Sigmoid colon (tissue), 6 donors: ENCODE measurements at regions not wholly inside any gene's neighbourhood (a gene's known extent, or its start where the extent isn't known, plus 50 kb on each side); places are given as distances from the start of the nearest gene placed in this dataset.

Experiments
- DNase-seq: peaks from one replicate; pipeline ENCODE4 v3.0.0-alpha.2; 2019
- H3K27ac ChIP-seq, 4 donors: fragments of 200-600 bp; sonication (generic); one replicate each; pipeline ENCODE4 v1.5.1; 2016 to 2019; ENCODE audit warnings: mild to moderate bottlenecking in 1 of 4
- H3K27me3 ChIP-seq, 3 donors: fragments of 200-600 bp; sonication (generic); one replicate each; pipeline ENCODE4 v1.5.1; 2019; ENCODE audit warnings: mild to moderate bottlenecking in 1 of 3
- H3K36me3 ChIP-seq, 4 donors: fragments of 200-600 bp; sonication (generic); one replicate each; pipeline ENCODE4 v1.5.1; 2016 to 2019
- H3K4me1 ChIP-seq, 4 donors: fragments of 200-600 bp; sonication (generic); one replicate each; pipeline ENCODE4 v1.5.1; 2017 to 2019
- H3K4me3 ChIP-seq, 4 donors: fragments of 200-600 bp; sonication (generic); one replicate each; pipeline ENCODE4 v1.5.1; 2017 to 2019; ENCODE audit warnings: mild to moderate bottlenecking in 2 of 4, moderate library complexity in 1 of 4
- H3K9me3 ChIP-seq, 4 donors: fragments of 200-600 bp in 3 of 4; sonication (generic) in 3 of 4; one replicate each; pipeline versions ENCODE4 v1.5.1 to v1.6.1; 2013 to 2019
- CTCF ChIP-seq, 4 experiments: fragments of 450-650 bp in 3 of 4; fragments of 200-600 bp in 1 of 4; IDR thresholded peaks; one replicate each; pipeline ENCODE4 v1.5.1; 2016 to 2019; ENCODE audit warnings: antibody characterized with exemption in 4 of 4, mild to moderate bottlenecking in 3 of 4, moderate library complexity in 2 of 4
- EP300 ChIP-seq, 4 donors: sonication (generic); formaldehyde crosslinking; IDR thresholded peaks; one replicate each; pipeline ENCODE4 v1.6.1; 2017; ENCODE audit warnings: antibody characterized with exemption in 4 of 4
- POLR2A ChIP-seq, 2 donors: fragments of 450-650 bp; IDR thresholded peaks; one replicate each; pipeline ENCODE4 v1.6.1; 2016; ENCODE audit warnings: antibody characterized with exemption in 2 of 2, mild to moderate bottlenecking in 2 of 2, moderate library complexity in 2 of 2
- POLR2AphosphoS5 ChIP-seq, 4 donors: sonication (generic); formaldehyde crosslinking; IDR thresholded peaks; one replicate each; pipeline ENCODE4 v1.6.1; 2017; ENCODE audit warnings: antibody characterized with exemption in 4 of 4
- WGBS, 2 donors: extraction: QIAGEN DNeasy Blood & Tissue Kit; methylation state at CpG; one replicate each; pipeline ENCODE4 v1.1.7; 2013; 5-methylcytosine and 5-hydroxymethylcytosine counted together
- intact Hi-C: fragments of 100-400 bp; cut with DNase I; formaldehyde crosslinking; loops from one replicate; pipeline ENCODE4 v1.15.1; 2023
- donor health status: healthy with polysubstance abuse.
- donor health status: healthy.

- no peak overlapping the region for H3K4me3 ChIP-seq
- no peak for DNase-seq
- TF ChIP-seq POLR2A (IDR thresholded peaks at IDR 0.05) = no peak
- TF ChIP-seq POLR2AphosphoS5 (IDR thresholded peaks at IDR 0.05) = no peak
- no peak for TF ChIP-seq CTCF (IDR thresholded peaks at IDR 0.05)
- no peak for TF ChIP-seq EP300 (IDR thresholded peaks at IDR 0.05)
- H3K36me3 ChIP-seq = no peaks in the 10 kb centered on the region
- H3K4me1 ChIP-seq = no peaks in the 10 kb centered on the region
- H3K27me3 ChIP-seq = no peaks in the 10 kb centered on the region
- H3K9me3 ChIP-seq = peaks cover 0 to 6% (median 1%) of the 10 kb centered on the region in 4 donors
- intact Hi-C loops = no loop called here
- WGBS, 2 donors = 66 to 85% methylated on average over 4 of the region's 4 CpGs
- no peak overlapping the region for H3K27ac ChIP-seq
These were observed 511.8 kb upstream of the SLITRK1 start for GRCh38 chr13:84393981-84394625.

DNA sequence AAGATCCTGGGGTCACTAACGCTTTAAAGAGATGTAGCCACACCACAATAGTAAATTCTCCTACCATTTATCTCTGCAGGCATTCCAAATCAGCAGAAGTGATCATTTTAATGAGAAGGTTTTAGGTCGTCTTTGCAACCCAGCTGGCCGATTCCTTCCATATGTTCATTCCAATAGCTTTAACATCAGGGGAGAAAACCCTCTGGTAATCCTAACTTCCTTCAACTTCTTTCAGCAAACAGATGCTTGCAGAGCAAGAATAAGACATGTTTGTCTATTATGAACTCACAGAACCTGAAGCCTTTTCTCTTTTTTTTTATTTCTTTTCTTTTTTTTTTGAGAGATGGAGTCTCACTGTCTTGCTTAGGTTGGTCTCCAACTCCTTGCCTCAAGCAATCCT, 498.6 kb upstream of the SLITRK1 start:
- intact Hi-C loops = no loop called here
- no peak for DNase-seq
- Histone ChIP-seq H3K27me3 (no peaks in the 10 kb centered on the region), H3K4me3 (no peak overlapping the region), H3K36me3 (no peaks in the 10 kb centered on the region), H3K9me3 (peaks cover 0 to 7% (median 2%) of the 10 kb centered on the region in 4 donors), H3K27ac (no peak overlapping the region), H3K4me1 (no peaks in the 10 kb centered on the region)
- 61 to 73% methylated on average over 3 of the region's 3 CpGs for WGBS, 2 donors
- TF ChIP-seq POLR2A (IDR thresholded peaks at IDR 0.05) = no peak
- TF ChIP-seq EP300 (IDR thresholded peaks at IDR 0.05) = no peak
- no peak for TF ChIP-seq POLR2AphosphoS5 (IDR thresholded peaks at IDR 0.05)
- no peak for TF ChIP-seq CTCF (IDR thresholded peaks at IDR 0.05)

DNA sequence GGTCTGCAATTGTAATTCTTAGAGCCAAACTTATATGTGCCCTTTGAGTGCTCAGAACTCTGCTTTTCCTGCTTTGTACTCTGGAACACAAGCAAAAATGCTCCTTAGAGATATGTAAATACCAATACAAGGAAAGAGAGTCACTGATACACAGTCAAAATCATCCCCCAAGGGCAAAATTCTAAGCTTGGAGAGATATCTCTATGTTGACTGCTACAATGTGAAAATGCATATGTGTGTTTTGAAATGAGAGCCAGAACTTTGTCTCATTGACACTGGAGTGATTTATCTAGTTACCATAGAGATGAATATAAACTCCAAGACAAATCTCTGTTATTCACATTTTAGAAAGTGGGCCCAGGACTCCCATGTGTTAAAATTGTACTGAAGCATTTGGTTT, 494.8 kb upstream of the SLITRK1 start:
- no peak overlapping the region for H3K4me3 ChIP-seq
- no peak for TF ChIP-seq EP300 (IDR thresholded peaks at IDR 0.05)
- TF ChIP-seq POLR2AphosphoS5 (IDR thresholded peaks at IDR 0.05) = no peak
- TF ChIP-seq CTCF (IDR thresholded peaks at IDR 0.05) = no peak
- no peak for TF ChIP-seq POLR2A (IDR thresholded peaks at IDR 0.05)
- intact Hi-C loops = no loop called here
- DNase-seq = no peak
- peaks cover 0 to 4% (median 0%) of the 10 kb centered on the region in 4 donors for H3K9me3 ChIP-seq
- no peaks in the 10 kb centered on the region for H3K36me3 ChIP-seq
- no peaks in the 10 kb centered on the region for H3K27me3 ChIP-seq
- no peaks in the 10 kb centered on the region for H3K4me1 ChIP-seq
- no peak overlapping the region for H3K27ac ChIP-seq

GRCh38 chr13:84366506-84366905, 484.2 kb upstream of the SLITRK1 start:
- no peak overlapping the region for H3K4me3 ChIP-seq
- TF ChIP-seq EP300 (IDR thresholded peaks at IDR 0.05) (no peak), POLR2AphosphoS5 (IDR thresholded peaks at IDR 0.05) (no peak), POLR2A (IDR thresholded peaks at IDR 0.05) (no peak), CTCF (IDR thresholded peaks at IDR 0.05) (no peak)
- no peaks in the 10 kb centered on the region for H3K4me1 ChIP-seq
- DNase-seq = no peak
- no peak overlapping the region for H3K27ac ChIP-seq
- H3K27me3 ChIP-seq = no peaks in the 10 kb centered on the region
- H3K9me3 ChIP-seq = no peaks in the 10 kb centered on the region
- 87 to 91% methylated on average over 2 of the region's 2 CpGs for WGBS, 2 donors
- intact Hi-C loops = no loop called here
- no peaks in the 10 kb centered on the region for H3K36me3 ChIP-seq

GRCh38 chr13:84362777-84363176, 480.5 kb upstream of the SLITRK1 start:
- Histone ChIP-seq H3K4me1 (no peaks in the 10 kb centered on the region), H3K36me3 (no peaks in the 10 kb centered on the region), H3K9me3 (no peaks in the 10 kb centered on the region), H3K27me3 (no peaks in the 10 kb centered on the region), H3K4me3 (no peak overlapping the region), H3K27ac (no peak overlapping the region)
- intact Hi-C loops = no loop called here
- WGBS, 2 donors = 65 to 68% methylated on average over 3 of the region's 3 CpGs
- no peak for TF ChIP-seq POLR2A (IDR thresholded peaks at IDR 0.05)
- DNase-seq = no peak
